Neural progenitor cell (in vitro differentiated cells): ENCODE measurements at regions not wholly inside any gene's neighbourhood (a gene's known extent, or its start where the extent isn't known, plus 50 kb on each side); places are given as distances from the start of the nearest gene placed in this dataset.

Experiments
- DNase-seq: peaks from one replicate; pipeline ENCODE4 v3.0.0-alpha.2; 2016; ENCODE audit warnings: low spot score
- H2AFZ ChIP-seq: fragments of 200-600 bp; sonication (generic); replicated peaks from 2 replicates; pipeline ENCODE4 v1.6.1; 2016; ENCODE audit warnings: antibody characterized with exemption
- H3F3A ChIP-seq: fragments of 200-600 bp; sonication (generic); 2 replicates; pipeline ENCODE4 v1.6.1; 2016; ENCODE audit warnings: antibody characterized with exemption, low read depth
- H3K27ac ChIP-seq: fragments of 200-600 bp; sonication (generic); 2 replicates; pipeline ENCODE4 v1.5.1; 2016; ENCODE audit warnings: mild to moderate bottlenecking
- H3K27me3 ChIP-seq: fragments of 200-600 bp; sonication (generic); 2 replicates; pipeline ENCODE4 v1.6.1; 2016; ENCODE audit warnings: mild to moderate bottlenecking, moderate library complexity
- H3K36me3 ChIP-seq: fragments of 200-600 bp; sonication (generic); 2 replicates; pipeline ENCODE4 v1.5.1; 2016
- H3K4me1 ChIP-seq: fragments of 200-600 bp; sonication (generic); 2 replicates; pipeline ENCODE4 v1.6.1; 2016; ENCODE audit warnings: mixed run types
- H3K4me2 ChIP-seq: fragments of 200-600 bp; sonication (generic); 2 replicates; pipeline ENCODE4 v1.6.1; 2016
- H3K4me3 ChIP-seq: fragments of 200-600 bp; sonication (generic); 2 replicates; pipeline ENCODE4 v1.5.1; 2016
- H3K79me2 ChIP-seq: fragments of 200-600 bp; sonication (generic); 2 replicates; pipeline ENCODE4 v1.6.1; 2016; ENCODE audit warnings: low read depth
- H3K9ac ChIP-seq: fragments of 200-600 bp; sonication (generic); 2 replicates; pipeline ENCODE4 v1.6.1; 2016
- H3K9me3 ChIP-seq: fragments of 200-600 bp; sonication (generic); 2 replicates; pipeline ENCODE4 v1.5.1; 2016; ENCODE audit warnings: low read depth
- H4K20me1 ChIP-seq: fragments of 200-600 bp; sonication (generic); 2 replicates; pipeline ENCODE4 v1.6.1; 2016; ENCODE audit warnings: low read depth
- H3K27ac Mint-ChIP-seq: 3 replicates; pipeline ENCODE4 v1.8.0; 2021; ENCODE audit warnings: mixed read lengths
- H3K27me3 Mint-ChIP-seq: 2 replicates; pipeline ENCODE4 v1.8.0; 2022; ENCODE audit warnings: low read depth, mild to moderate bottlenecking, inconsistent platforms, moderate library complexity, mixed read lengths; ENCODE audit not compliant: insufficient read depth
- H3K36me3 Mint-ChIP-seq: 3 replicates; pipeline ENCODE4 v1.8.0; 2021; ENCODE audit warnings: mixed read lengths
- H3K4me1 Mint-ChIP-seq: 3 replicates; pipeline ENCODE4 v1.8.0; 2021; ENCODE audit warnings: mixed read lengths
- H3K4me3 Mint-ChIP-seq: 3 replicates; pipeline ENCODE4 v1.8.0; 2021; ENCODE audit warnings: mild to moderate bottlenecking, moderate library complexity, mixed read lengths
- H3K9me3 Mint-ChIP-seq: 3 replicates; pipeline ENCODE4 v1.8.0; 2020; ENCODE audit warnings: mixed read lengths
- CTCF ChIP-seq: fragments of 200-600 bp; sonication (generic); IDR thresholded peaks from 2 replicates; pipeline ENCODE4 v1.5.1; 2017; ENCODE audit warnings: antibody characterized with exemption, mild to moderate bottlenecking
- EZH2 ChIP-seq: fragments of 200-600 bp; sonication (generic); IDR thresholded peaks from 2 replicates; pipeline ENCODE4 v1.6.1; 2017; ENCODE audit warnings: antibody characterized with exemption, mild to moderate bottlenecking, moderate library complexity
- EZH2phosphoT487 ChIP-seq: fragments of 200-600 bp; sonication (generic); IDR thresholded peaks from 2 replicates; pipeline ENCODE4 v1.6.1; 2017; ENCODE audit warnings: antibody characterized with exemption

DNA sequence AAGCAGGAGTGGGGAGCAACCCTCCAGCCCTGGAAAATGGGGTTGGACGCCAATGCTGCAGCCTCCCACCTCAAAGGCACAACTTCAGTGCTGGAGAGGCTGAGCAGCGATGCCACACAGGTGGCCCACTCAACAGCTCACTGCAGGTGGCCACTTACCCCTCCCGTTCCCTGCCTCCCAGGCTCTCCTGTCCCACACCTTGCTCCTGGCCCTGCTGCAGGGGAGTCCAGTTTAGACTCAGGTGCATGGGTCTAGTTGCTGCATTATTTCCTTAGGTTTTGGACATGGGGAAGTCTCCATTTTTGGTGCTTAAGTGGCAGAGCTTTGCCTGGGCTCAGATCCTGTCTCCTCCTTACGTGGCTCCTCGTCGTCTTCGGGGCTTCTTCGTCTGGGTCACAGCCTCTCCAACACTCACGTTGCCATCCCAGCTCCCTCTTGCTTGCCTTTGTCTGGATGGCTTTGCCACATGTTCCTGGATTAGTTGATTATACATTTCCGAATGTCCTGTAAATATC is 898.3 kb downstream of the BRD1 start:
- no peaks in the 10 kb centered on the region for H3F3A ChIP-seq
- H2AFZ ChIP-seq, result no peak overlapping the region
- TF ChIP-seq EZH2 (no peak), EZH2phosphoT487 (no peak), CTCF (no peak)
- Mint-ChIP-seq H3K9me3 (peaks cover 3% of the 10 kb centered on the region), H3K4me1 (no peaks in the 10 kb centered on the region), H3K36me3 (no peaks in the 10 kb centered on the region), H3K27ac (no peak overlapping the region), H3K27me3 (peaks cover 3% of the 10 kb centered on the region), H3K4me3 (no peak overlapping the region)
- H3K9ac ChIP-seq, result no peak overlapping the region
- H4K20me1 ChIP-seq, result no peaks in the 10 kb centered on the region
- H3K4me2 ChIP-seq, result no peak overlapping the region
- H3K4me3 ChIP-seq, result no peak overlapping the region
- no peaks in the 10 kb centered on the region for H3K79me2 ChIP-seq
- H3K4me1 ChIP-seq, result no peaks in the 10 kb centered on the region
- no peak for DNase-seq
- no peaks in the 10 kb centered on the region for H3K9me3 ChIP-seq
- no peaks in the 10 kb centered on the region for H3K36me3 ChIP-seq
- H3K27me3 ChIP-seq, result peaks cover 5% of the 10 kb centered on the region
- H3K27ac ChIP-seq, result no peak overlapping the region

DNA sequence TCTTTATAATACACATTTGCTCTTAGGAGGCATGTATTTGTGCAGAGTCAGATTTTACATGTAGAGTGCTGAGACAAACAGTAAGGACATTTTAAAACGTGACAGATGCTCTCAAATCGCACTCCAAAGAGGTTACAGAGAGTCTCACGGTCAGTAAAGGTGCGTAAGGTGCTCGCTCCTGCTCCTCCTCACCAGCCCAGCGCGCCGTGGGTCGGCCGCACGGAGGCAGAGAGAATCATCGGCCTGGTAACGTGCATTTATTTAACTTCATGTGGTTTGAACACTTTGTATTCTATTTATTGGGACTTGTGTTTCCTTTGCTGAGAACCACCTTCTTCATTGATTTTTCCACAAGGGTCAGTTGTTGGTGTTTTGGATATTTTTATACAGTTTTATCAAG is 900.1 kb downstream of the BRD1 start:
- Mint-ChIP-seq H3K4me1 (peaks cover 7% of the 10 kb centered on the region), H3K27me3 (peaks cover 2% of the 10 kb centered on the region), H3K27ac (no peak overlapping the region), H3K4me3 (no peak overlapping the region), H3K36me3 (no peaks in the 10 kb centered on the region), H3K9me3 (no peaks in the 10 kb centered on the region)
- Histone ChIP-seq H4K20me1 (no peaks in the 10 kb centered on the region), H3K79me2 (no peaks in the 10 kb centered on the region), H3F3A (no peaks in the 10 kb centered on the region), H3K9ac (no peak overlapping the region), H2AFZ (no peak overlapping the region), H3K4me2 (no peak overlapping the region), H3K36me3 (no peaks in the 10 kb centered on the region), H3K4me1 (no peaks in the 10 kb centered on the region), H3K27me3 (peaks cover 5% of the 10 kb centered on the region), H3K9me3 (no peaks in the 10 kb centered on the region), H3K4me3 (no peak overlapping the region), H3K27ac (no peak overlapping the region)
- TF ChIP-seq CTCF (no peak), EZH2phosphoT487 (no peak), EZH2 (no peak)
- DNase-seq, result no peak

DNA sequence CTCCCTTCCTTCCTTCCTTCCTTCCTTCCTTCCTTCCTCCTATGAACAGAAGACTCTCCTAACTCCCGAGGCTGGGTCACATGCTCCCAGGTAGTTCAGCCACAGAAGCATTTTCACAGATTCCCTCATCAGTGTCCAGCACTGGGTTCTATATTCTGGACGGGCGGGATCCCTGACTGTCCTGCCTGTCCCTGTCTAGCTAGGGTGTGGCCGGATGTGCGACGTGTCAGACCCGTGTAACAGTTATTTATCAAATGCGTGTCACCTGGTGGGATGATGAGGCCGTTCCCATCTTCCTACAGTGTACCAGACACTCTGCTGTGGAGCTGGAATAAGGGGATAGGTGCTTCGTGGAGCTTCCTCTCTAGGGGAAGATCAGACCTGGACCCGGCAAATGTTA is 901.0 kb downstream of the BRD1 start:
- no peak for DNase-seq
- no peaks in the 10 kb centered on the region for H3K9me3 ChIP-seq
- Mint-ChIP-seq H3K27ac (no peak overlapping the region), H3K9me3 (peaks cover 2% of the 10 kb centered on the region), H3K36me3 (no peaks in the 10 kb centered on the region), H3K4me3 (no peak overlapping the region), H3K4me1 (peaks cover 7% of the 10 kb centered on the region), H3K27me3 (peaks cover 4% of the 10 kb centered on the region)
- no peak overlapping the region for H3K9ac ChIP-seq
- H3K36me3 ChIP-seq, result no peaks in the 10 kb centered on the region
- H3K27ac ChIP-seq, result no peak overlapping the region
- H3F3A ChIP-seq, result no peaks in the 10 kb centered on the region
- peaks cover 5% of the 10 kb centered on the region for H3K27me3 ChIP-seq
- H3K79me2 ChIP-seq, result no peaks in the 10 kb centered on the region
- no peak overlapping the region for H2AFZ ChIP-seq
- no peak for TF ChIP-seq EZH2phosphoT487
- no peak for TF ChIP-seq CTCF
- no peak for TF ChIP-seq EZH2
- no peaks in the 10 kb centered on the region for H4K20me1 ChIP-seq
- no peak overlapping the region for H3K4me2 ChIP-seq
- no peak overlapping the region for H3K4me3 ChIP-seq
- H3K4me1 ChIP-seq, result no peaks in the 10 kb centered on the region
